ENCODE measurements at regions not wholly inside any gene's neighbourhood (a gene's known extent, or its start where the extent isn't known, plus 50 kb on each side); places are given as distances from the start of the nearest gene placed in this dataset.

GRCh38 chr2:106706283-106706682 is 179.7 kb downstream of the ST6GAL2 start:
- in situ Hi-C loops (cut with MboI; ENCODE audit: low sequenced_read_pairs) = no loop called here
- Histone ChIP-seq H3K9me3 (no peaks in the 10 kb centered on the region), H3K4me1 (no peaks in the 10 kb centered on the region), H3K27me3 (ENCODE audit: low read depth) (no peaks in the 10 kb centered on the region), H3K4me3 (no peak overlapping the region), H3K36me3 (replicated peaks) (no peaks in the 10 kb centered on the region)
- DNase-seq (ENCODE audit: low spot score in 2 of 2) = no peak

GRCh38 chr2:106708209-106708608 is 177.8 kb downstream of the ST6GAL2 start:
- in situ Hi-C loops (cut with MboI; ENCODE audit: low sequenced_read_pairs) = no loop called here
- Histone ChIP-seq H3K4me1 (no peaks in the 10 kb centered on the region), H3K4me3 (no peak overlapping the region), H3K27me3 (ENCODE audit: low read depth) (no peaks in the 10 kb centered on the region), H3K9me3 (no peaks in the 10 kb centered on the region), H3K36me3 (replicated peaks) (no peaks in the 10 kb centered on the region)
- DNase-seq (ENCODE audit: low spot score in 2 of 2) = no peak

- Histone ChIP-seq H3K9me3 (no peaks in the 10 kb centered on the region; the same call in 1 of the 2 replicates), H3K27me3 (ENCODE audit: low read depth) (no peaks in the 10 kb centered on the region), H3K4me3 (no peak overlapping the region), H3K4me1 (no peaks in the 10 kb centered on the region), H3K36me3 (replicated peaks) (no peaks in the 10 kb centered on the region)
- in situ Hi-C loops (cut with MboI; ENCODE audit: low sequenced_read_pairs) = no loop called here
- DNase-seq (ENCODE audit: low spot score in 2 of 2) = no peak
Observed at GRCh38 chr2:106709229-106709628, 176.7 kb downstream of the ST6GAL2 start.

- no peaks in the 10 kb centered on the region for H3K36me3 ChIP-seq (replicated peaks)
- in situ Hi-C loops (cut with MboI; ENCODE audit: low sequenced_read_pairs) = no loop called here
- H3K27me3 ChIP-seq (ENCODE audit: low read depth) = no peaks in the 10 kb centered on the region
- no peaks in the 10 kb centered on the region for H3K4me1 ChIP-seq
- no peak overlapping the region for H3K4me3 ChIP-seq
- no peak for DNase-seq (ENCODE audit: low spot score in 2 of 2)
- no peaks in the 10 kb centered on the region for H3K9me3 ChIP-seq
Observed at GRCh38 chr2:106719222-106719621, 166.7 kb downstream of the ST6GAL2 start.

- no peak for DNase-seq (ENCODE audit: low spot score in 2 of 2)
- Histone ChIP-seq H3K4me1 (no peaks in the 10 kb centered on the region), H3K9me3 (no peaks in the 10 kb centered on the region), H3K27me3 (ENCODE audit: low read depth) (no peaks in the 10 kb centered on the region), H3K4me3 (no peak overlapping the region), H3K36me3 (replicated peaks) (no peaks in the 10 kb centered on the region)
- in situ Hi-C loops (cut with MboI; ENCODE audit: low sequenced_read_pairs) = no loop called here
Observed at GRCh38 chr2:106720026-106720425, 165.9 kb downstream of the ST6GAL2 start.

GRCh38 chr2:106724301-106724794 is 161.6 kb downstream of the ST6GAL2 start:
- Histone ChIP-seq H3K4me1 (no peaks in the 10 kb centered on the region), H3K4me3 (no peak overlapping the region), H3K36me3 (replicated peaks) (no peaks in the 10 kb centered on the region), H3K9me3 (no peaks in the 10 kb centered on the region), H3K27me3 (ENCODE audit: low read depth) (no peaks in the 10 kb centered on the region)
- in situ Hi-C loops (cut with MboI; ENCODE audit: low sequenced_read_pairs) = no loop called here
- no peak for DNase-seq (ENCODE audit: low spot score in 2 of 2)

GRCh38 chr2:106734165-106734564 is 151.8 kb downstream of the ST6GAL2 start:
- in situ Hi-C loops (cut with MboI; ENCODE audit: low sequenced_read_pairs) = no loop called here
- no peaks in the 10 kb centered on the region for H3K27me3 ChIP-seq (ENCODE audit: low read depth)

GRCh38 chr2:106735807-106736206 is 150.2 kb downstream of the ST6GAL2 start:
- no peaks in the 10 kb centered on the region for H3K4me1 ChIP-seq
- no peaks in the 10 kb centered on the region for H3K36me3 ChIP-seq (replicated peaks)
- no peaks in the 10 kb centered on the region for H3K27me3 ChIP-seq (ENCODE audit: low read depth)
- no peaks in the 10 kb centered on the region for H3K9me3 ChIP-seq
- no peak for DNase-seq (ENCODE audit: low spot score in 2 of 2)
- H3K4me3 ChIP-seq = no peak overlapping the region
- in situ Hi-C loops (cut with MboI; ENCODE audit: low sequenced_read_pairs) = no loop called here

More at GRCh38 chr2:106734165-106734564, 151.8 kb downstream of the ST6GAL2 start:
- DNase-seq (ENCODE audit: low spot score in 2 of 2) = no peak
- Histone ChIP-seq H3K9me3 (no peaks in the 10 kb centered on the region), H3K4me3 (no peak overlapping the region), H3K36me3 (replicated peaks) (no peaks in the 10 kb centered on the region), H3K4me1 (no peaks in the 10 kb centered on the region)

GRCh38 chr2:106736221-106736620 is 149.7 kb downstream of the ST6GAL2 start:
- H3K27me3 ChIP-seq (ENCODE audit: low read depth) = no peaks in the 10 kb centered on the region
- no peaks in the 10 kb centered on the region for H3K36me3 ChIP-seq (replicated peaks)
- H3K4me3 ChIP-seq = no peak overlapping the region
- in situ Hi-C loops (cut with MboI; ENCODE audit: low sequenced_read_pairs) = no loop called here
- H3K9me3 ChIP-seq = no peaks in the 10 kb centered on the region
- H3K4me1 ChIP-seq = no peaks in the 10 kb centered on the region
- no peak for DNase-seq (ENCODE audit: low spot score in 2 of 2)

- Histone ChIP-seq H3K9me3 (no peaks in the 10 kb centered on the region), H3K4me3 (no peak overlapping the region), H3K4me1 (no peaks in the 10 kb centered on the region), H3K36me3 (replicated peaks) (no peaks in the 10 kb centered on the region), H3K27me3 (ENCODE audit: low read depth) (no peaks in the 10 kb centered on the region)
- DNase-seq (ENCODE audit: low spot score in 2 of 2) = no peak
- in situ Hi-C loops (cut with MboI; ENCODE audit: low sequenced_read_pairs) = no loop called here
Observed at GRCh38 chr2:106745468-106745867, 140.5 kb downstream of the ST6GAL2 start.

GRCh38 chr2:106749823-106750222 is 136.1 kb downstream of the ST6GAL2 start:
- Histone ChIP-seq H3K9me3 (no peaks in the 10 kb centered on the region), H3K27me3 (ENCODE audit: low read depth) (no peaks in the 10 kb centered on the region), H3K36me3 (replicated peaks) (no peaks in the 10 kb centered on the region), H3K4me3 (no peak overlapping the region), H3K4me1 (no peaks in the 10 kb centered on the region)
- in situ Hi-C loops (cut with MboI; ENCODE audit: low sequenced_read_pairs) = no loop called here
- no peak for DNase-seq (ENCODE audit: low spot score in 2 of 2)
